Thoracic aorta (tissue), 2 donors: ENCODE measurements at regions not wholly inside any gene's neighbourhood (a gene's known extent, or its start where the extent isn't known, plus 50 kb on each side); places are given as distances from the start of the nearest gene placed in this dataset.

Source experiments
- ATAC-seq: fragments of 150-250 bp; one replicate; pipeline ENCODE4 v1.8.0; 2017; ENCODE audit warnings: low read depth; ENCODE audit not compliant: insufficient number of reproducible peaks, low FRiP score
- DNase-seq: peaks from one replicate; pipeline ENCODE4 v3.0.0-alpha.2; 2020; ENCODE audit warnings: low spot score
- H3K27ac ChIP-seq, 2 donors: fragments of 200-600 bp; sonication (generic); 1 replicate in 1 of 2; 2 replicates in 1 of 2; pipeline ENCODE4 v1.5.1; 2016; ENCODE audit warnings: mild to moderate bottlenecking in 2 of 2, moderate library complexity in 2 of 2
- H3K27me3 ChIP-seq: fragments of 200-600 bp; sonication (generic); replicated peaks from 2 replicates; pipeline ENCODE4 v1.6.0; 2016; ENCODE audit warnings: mild to moderate bottlenecking; ENCODE audit not compliant: insufficient read depth
- H3K36me3 ChIP-seq: fragments of 200-600 bp; sonication (generic); one replicate; pipeline ENCODE4 v1.5.1; 2016
- H3K4me1 ChIP-seq, 2 donors: fragments of 200-600 bp; sonication (generic); 1 replicate in 1 of 2; 2 replicates in 1 of 2; pipeline versions ENCODE4 v1.5.1 to v1.6.0; 2016; ENCODE audit warnings: low read depth in 2 of 2, mild to moderate bottlenecking in 1 of 2; ENCODE audit not compliant: control insufficient read depth in 1 of 2
- H3K4me3 ChIP-seq: fragments of 200-600 bp; sonication (generic); 2 replicates; pipeline ENCODE4 v1.5.1; 2016; ENCODE audit warnings: mild to moderate bottlenecking
- H3K9me3 ChIP-seq: fragments of 200-600 bp; sonication (generic); 2 replicates; pipeline ENCODE4 v1.5.1; 2016
- CTCF ChIP-seq: fragments of 200-600 bp; sonication (generic); IDR thresholded peaks from one replicate; pipeline ENCODE4 v1.5.1; 2019; ENCODE audit warnings: antibody characterized with exemption

GRCh38 chr2:151171186-151171585 is 90.5 kb downstream of the RBM43 start:
- ATAC-seq = no peak
- no peaks in the 10 kb centered on the region for H3K9me3 ChIP-seq
- no peak for DNase-seq
- no peaks in the 10 kb centered on the region for H3K4me1 ChIP-seq
- no peak overlapping the region for H3K27ac ChIP-seq
- no peak for TF ChIP-seq CTCF
- H3K36me3 ChIP-seq = no peaks in the 10 kb centered on the region
- H3K27me3 ChIP-seq = no peaks in the 10 kb centered on the region
- no peak overlapping the region for H3K4me3 ChIP-seq

GRCh38 chr2:151166410-151166809 is 95.3 kb downstream of the RBM43 start:
- H3K9me3 ChIP-seq = no peaks in the 10 kb centered on the region
- H3K4me1 ChIP-seq = no peaks in the 10 kb centered on the region
- no peak for TF ChIP-seq CTCF
- ATAC-seq (no peak), DNase-seq (no peak)
- H3K36me3 ChIP-seq = no peaks in the 10 kb centered on the region
- H3K27ac ChIP-seq = no peak overlapping the region
- no peak overlapping the region for H3K4me3 ChIP-seq
- no peaks in the 10 kb centered on the region for H3K27me3 ChIP-seq

GRCh38 chr2:151165105-151165684 is 96.5 kb downstream of the RBM43 start:
- no peak for ATAC-seq
- no peak overlapping the region for H3K27ac ChIP-seq
- DNase-seq = no peak
- no peak for TF ChIP-seq CTCF
- no peaks in the 10 kb centered on the region for H3K36me3 ChIP-seq
- no peak overlapping the region for H3K4me3 ChIP-seq
- H3K27me3 ChIP-seq = no peaks in the 10 kb centered on the region
- no peaks in the 10 kb centered on the region for H3K4me1 ChIP-seq
- no peaks in the 10 kb centered on the region for H3K9me3 ChIP-seq

- no peaks in the 10 kb centered on the region for H3K36me3 ChIP-seq
- ATAC-seq (no peak), DNase-seq (no peak)
- H3K27me3 ChIP-seq = no peaks in the 10 kb centered on the region
- no peak overlapping the region for H3K4me3 ChIP-seq
- no peak overlapping the region for H3K27ac ChIP-seq
- TF ChIP-seq CTCF = no peak
- no peaks in the 10 kb centered on the region for H3K4me1 ChIP-seq
- H3K9me3 ChIP-seq = no peaks in the 10 kb centered on the region
Measured at GRCh38 chr2:151161821-151162551, 99.7 kb downstream of the RBM43 start.

GRCh38 chr2:151159109-151159662 is 102.5 kb downstream of the RBM43 start:
- no peak overlapping the region for H3K27ac ChIP-seq
- no peaks in the 10 kb centered on the region for H3K27me3 ChIP-seq
- no peaks in the 10 kb centered on the region for H3K4me1 ChIP-seq
- DNase-seq (no peak), ATAC-seq (no peak)
- no peak overlapping the region for H3K4me3 ChIP-seq
- H3K9me3 ChIP-seq = no peaks in the 10 kb centered on the region
- H3K36me3 ChIP-seq = no peaks in the 10 kb centered on the region
- no peak for TF ChIP-seq CTCF
